Karpas-422 (cell line): ENCODE measurements at regions not wholly inside any gene's neighbourhood (a gene's known extent, or its start where the extent isn't known, plus 50 kb on each side); places are given as distances from the start of the nearest gene placed in this dataset.

Experiments used
- DNase-seq: peaks from one replicate; pipeline ENCODE4 v3.0.0-alpha.2; 2015
- H2AFZ ChIP-seq: fragments of 200-600 bp; sonication (generic); 2 replicates; pipeline ENCODE4 v1.6.1; 2014; ENCODE audit warnings: antibody characterized with exemption, low read length, mixed read lengths
- H3K27ac ChIP-seq: fragments of 200-600 bp; sonication (generic); 2 replicates; pipeline ENCODE4 v1.5.1; 2014; ENCODE audit warnings: mild to moderate bottlenecking, low read length, moderate library complexity
- H3K27me3 ChIP-seq: fragments of 200-600 bp; sonication (generic); 2 replicates; pipeline ENCODE4 v1.6.1; 2014; ENCODE audit warnings: low read length, mixed read lengths
- H3K36me3 ChIP-seq: fragments of 200-600 bp; sonication (generic); 2 replicates; pipeline ENCODE4 v1.6.1; 2014; ENCODE audit warnings: low read length, mixed read lengths; ENCODE audit not compliant: insufficient read depth
- H3K4me1 ChIP-seq: fragments of 200-600 bp; sonication (generic); 2 replicates; pipeline ENCODE4 v1.6.1; 2014; ENCODE audit warnings: mild to moderate bottlenecking, low read length, mixed read lengths
- H3K4me2 ChIP-seq: fragments of 200-600 bp; sonication (generic); 2 replicates; pipeline ENCODE4 v1.6.1; 2014; ENCODE audit warnings: low read length, low read depth, mild to moderate bottlenecking; ENCODE audit not compliant: poor library complexity, severe bottlenecking
- H3K4me3 ChIP-seq: fragments of 200-600 bp; sonication (generic); 2 replicates; pipeline ENCODE4 v1.5.1; 2014; ENCODE audit warnings: mild to moderate bottlenecking, antibody characterized with exemption, low read length, mixed read lengths
- H3K79me2 ChIP-seq: fragments of 200-600 bp; sonication (generic); 2 replicates; pipeline ENCODE4 v1.6.1; 2014; ENCODE audit warnings: mild to moderate bottlenecking, low read length, mixed read lengths
- H3K9ac ChIP-seq: fragments of 200-600 bp; sonication (generic); 2 replicates; pipeline ENCODE4 v1.6.0; 2014; ENCODE audit warnings: low read length
- H3K9me2 ChIP-seq: fragments of 200-600 bp; sonication (generic), shearing (Covaris generic); replicated peaks from 2 replicates; pipeline ENCODE4 v1.6.0; 2014; ENCODE audit warnings: mild to moderate bottlenecking, low read length, moderate library complexity; ENCODE audit not compliant: insufficient read depth
- H3K9me3 ChIP-seq: fragments of 300-700, 200-600 bp; sonication (generic); 2 replicates; pipeline ENCODE4 v1.6.1; 2014; ENCODE audit warnings: low read length, mixed read lengths
- H4K20me1 ChIP-seq: fragments of 200-600 bp; sonication (generic); 2 replicates; pipeline ENCODE4 v1.6.1; 2014; ENCODE audit warnings: mild to moderate bottlenecking, antibody characterized with exemption, low read length, low read depth; ENCODE audit not compliant: insufficient read depth

DNA sequence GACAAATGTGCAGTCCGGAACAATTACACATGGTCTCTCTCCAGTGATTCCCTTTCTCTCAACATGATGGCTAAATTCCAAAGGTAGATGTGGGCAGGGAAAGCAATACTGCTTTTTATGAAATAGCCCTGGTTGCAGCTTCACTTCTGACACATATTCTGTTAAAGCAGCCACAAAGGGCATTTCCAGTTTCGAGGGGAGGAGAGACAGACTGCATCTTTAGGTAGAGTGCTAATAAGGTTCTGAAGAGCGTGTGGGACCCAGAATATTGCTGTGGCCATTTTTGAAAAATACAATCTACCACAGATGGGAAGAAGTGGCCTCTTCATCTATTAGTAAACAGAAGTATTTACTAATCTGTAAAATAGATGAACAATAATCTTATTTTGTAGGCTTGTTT is 139.3 kb upstream of the PEX5L start:
- H3K79me2 ChIP-seq, result no peaks in the 10 kb centered on the region
- H3K4me2 ChIP-seq, result no peak overlapping the region
- no peaks in the 10 kb centered on the region for H3K9me2 ChIP-seq
- H3K36me3 ChIP-seq, result no peaks in the 10 kb centered on the region
- H4K20me1 ChIP-seq, result no peaks in the 10 kb centered on the region
- no peak overlapping the region for H3K4me3 ChIP-seq
- no peak overlapping the region for H2AFZ ChIP-seq
- no peak overlapping the region for H3K9ac ChIP-seq
- H3K4me1 ChIP-seq, result no peaks in the 10 kb centered on the region
- 0 out of 2 replicates have a peak, but pooled peaks cover 2% of the 10 kb centered on the region for H3K27me3 ChIP-seq
- H3K27ac ChIP-seq, result no peak overlapping the region
- H3K9me3 ChIP-seq, result no peaks in the 10 kb centered on the region
- DNase-seq, result no peak

DNA sequence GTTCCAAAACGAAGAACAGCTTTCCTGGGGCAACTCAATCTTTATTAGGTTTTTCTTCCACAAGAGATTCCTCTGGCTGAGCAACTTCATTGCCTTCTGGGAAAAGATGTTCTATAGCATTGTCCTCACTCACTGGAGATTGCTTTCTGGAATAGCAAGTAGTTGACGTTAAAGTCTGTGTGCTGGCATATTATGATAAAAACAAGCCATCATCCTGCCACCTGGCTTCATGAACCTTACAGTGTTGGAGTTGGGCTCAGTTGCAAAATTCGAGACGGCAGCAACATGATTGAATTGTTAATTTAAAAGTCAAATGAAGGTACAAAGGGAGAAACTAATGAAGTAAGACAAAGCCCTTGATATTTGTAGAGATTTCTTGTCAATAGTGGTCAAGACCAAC is 140.5 kb upstream of the PEX5L start:
- Histone ChIP-seq H3K36me3 (no peaks in the 10 kb centered on the region), H3K27ac (no peak overlapping the region)
- DNase-seq, result no peak

DNA sequence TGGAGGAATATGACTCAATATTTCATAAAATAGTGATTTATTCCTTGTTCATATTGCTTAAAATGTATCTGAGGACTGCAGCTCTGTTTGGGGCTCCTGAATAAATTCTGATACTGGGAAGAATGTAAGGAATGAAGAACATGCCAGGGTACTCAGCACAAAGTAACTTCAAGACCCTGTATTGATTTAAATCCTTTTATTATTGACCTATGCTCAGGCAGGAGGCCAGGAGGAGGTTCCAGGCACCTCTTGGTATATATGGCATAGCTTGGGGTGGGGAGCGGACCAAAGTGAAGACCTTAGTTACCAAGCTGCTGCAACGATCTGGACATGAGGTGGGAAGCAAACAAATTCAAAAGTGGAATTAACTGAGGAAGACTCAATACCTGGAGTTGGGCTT is 142.8 kb upstream of the PEX5L start:
- H2AFZ ChIP-seq, result no peak overlapping the region
- H3K9me2 ChIP-seq, result no peaks in the 10 kb centered on the region
- no peak overlapping the region for H3K27ac ChIP-seq
- DNase-seq, result no peak
- no peak overlapping the region for H3K4me2 ChIP-seq
- H4K20me1 ChIP-seq, result no peaks in the 10 kb centered on the region
- no peaks in the 10 kb centered on the region for H3K79me2 ChIP-seq
- 0 out of 2 replicates have a peak, but pooled peaks cover 2% of the 10 kb centered on the region for H3K27me3 ChIP-seq
- no peaks in the 10 kb centered on the region for H3K4me1 ChIP-seq
- H3K36me3 ChIP-seq, result no peaks in the 10 kb centered on the region
- no peaks in the 10 kb centered on the region for H3K9me3 ChIP-seq
- H3K9ac ChIP-seq, result no peak overlapping the region
- H3K4me3 ChIP-seq, result no peak overlapping the region

More for the DNA sequence above, 140.5 kb upstream of the PEX5L start:
- Histone ChIP-seq H3K79me2 (no peaks in the 10 kb centered on the region), H3K9ac (no peak overlapping the region), H4K20me1 (no peaks in the 10 kb centered on the region), H3K4me3 (no peak overlapping the region), H3K4me1 (no peaks in the 10 kb centered on the region), H3K9me2 (no peaks in the 10 kb centered on the region), H3K4me2 (no peak overlapping the region), H3K27me3 (0 out of 2 replicates have a peak, but pooled peaks cover 2% of the 10 kb centered on the region), H2AFZ (no peak overlapping the region), H3K9me3 (no peaks in the 10 kb centered on the region)

DNA sequence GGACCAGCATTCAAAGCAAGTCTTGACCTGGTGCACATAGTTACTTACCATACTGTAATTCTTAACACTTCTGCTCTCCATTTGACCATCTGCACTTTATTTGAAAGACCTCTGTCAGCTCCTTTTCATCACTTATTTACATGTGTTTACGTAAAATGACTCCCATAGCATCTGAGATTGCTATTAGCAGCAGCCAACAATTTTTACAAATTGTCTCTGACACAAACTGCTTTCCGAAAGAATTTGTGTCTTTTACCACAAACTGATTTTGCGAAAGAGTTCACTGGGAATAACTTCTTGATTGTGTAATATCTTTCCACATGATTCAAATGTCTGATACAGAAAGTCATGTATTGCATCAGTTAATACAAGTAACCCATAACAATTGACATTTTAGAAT is 144.1 kb upstream of the PEX5L start:
- no peaks in the 10 kb centered on the region for H4K20me1 ChIP-seq
- H3K36me3 ChIP-seq, result no peaks in the 10 kb centered on the region
- H2AFZ ChIP-seq, result no peak overlapping the region
- DNase-seq, result no peak
- H3K9me3 ChIP-seq, result no peaks in the 10 kb centered on the region
- H3K4me1 ChIP-seq, result no peaks in the 10 kb centered on the region
- H3K4me3 ChIP-seq, result no peak overlapping the region
- H3K27ac ChIP-seq, result no peak overlapping the region
- H3K79me2 ChIP-seq, result no peaks in the 10 kb centered on the region
- H3K9ac ChIP-seq, result no peak overlapping the region
- H3K9me2 ChIP-seq, result no peaks in the 10 kb centered on the region
- no peak overlapping the region for H3K4me2 ChIP-seq
- 0 out of 2 replicates have a peak, but pooled peaks cover 2% of the 10 kb centered on the region for H3K27me3 ChIP-seq

DNA sequence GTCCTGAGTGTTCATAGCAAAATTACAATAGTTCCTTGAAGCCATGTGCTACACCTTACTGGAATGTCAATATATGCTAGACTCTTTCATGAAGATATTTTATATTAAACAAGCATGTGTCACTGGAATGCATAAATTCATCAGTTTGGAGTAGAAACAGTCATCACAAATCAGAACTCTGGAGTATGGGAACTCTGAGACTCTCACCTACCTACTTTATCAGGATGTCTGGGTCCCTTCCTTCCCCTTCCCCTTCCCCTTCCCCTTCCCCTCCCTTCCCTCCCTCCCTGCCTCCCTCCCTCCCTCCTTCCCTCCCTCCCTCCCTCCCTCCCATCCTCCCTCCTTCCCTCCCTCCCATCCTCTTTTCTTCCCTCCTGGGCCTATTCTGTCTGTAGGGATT is 144.7 kb upstream of the PEX5L start:
- H3K27me3 ChIP-seq, result 0 out of 2 replicates have a peak, but pooled peaks cover 2% of the 10 kb centered on the region
- no peak overlapping the region for H3K4me3 ChIP-seq
- no peak overlapping the region for H3K9ac ChIP-seq
- H3K4me2 ChIP-seq, result no peak overlapping the region
- DNase-seq, result no peak
- H2AFZ ChIP-seq, result no peak overlapping the region
- no peaks in the 10 kb centered on the region for H4K20me1 ChIP-seq
- H3K27ac ChIP-seq, result no peak overlapping the region
- no peaks in the 10 kb centered on the region for H3K36me3 ChIP-seq
- H3K79me2 ChIP-seq, result no peaks in the 10 kb centered on the region
- no peaks in the 10 kb centered on the region for H3K9me2 ChIP-seq
- no peaks in the 10 kb centered on the region for H3K9me3 ChIP-seq
- no peaks in the 10 kb centered on the region for H3K4me1 ChIP-seq

DNA sequence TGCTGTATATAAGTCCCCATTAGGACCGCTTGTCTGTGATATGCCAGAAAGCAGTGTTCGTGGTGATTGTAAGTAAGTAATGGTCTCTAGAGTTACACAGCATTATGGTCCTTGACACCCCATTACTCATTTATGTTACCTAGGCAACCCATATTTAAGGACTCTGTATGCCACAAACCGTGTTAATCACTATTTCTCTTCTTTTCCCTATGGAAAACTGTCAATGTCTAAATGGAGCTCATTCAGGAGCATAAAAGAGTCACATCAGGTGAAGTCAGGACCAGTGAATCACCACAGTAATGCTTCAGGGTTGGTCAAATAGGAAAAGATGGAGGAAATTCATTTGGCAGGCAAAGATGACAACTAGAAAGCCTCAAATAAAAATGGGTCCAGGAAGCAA is 146.6 kb upstream of the PEX5L start:
- H3K9me2 ChIP-seq, result no peaks in the 10 kb centered on the region
- H3K9me3 ChIP-seq, result no peaks in the 10 kb centered on the region
- no peaks in the 10 kb centered on the region for H3K4me1 ChIP-seq
- H3K27me3 ChIP-seq, result 0 out of 2 replicates have a peak, but pooled peaks cover 2% of the 10 kb centered on the region
- H3K79me2 ChIP-seq, result no peaks in the 10 kb centered on the region
- no peak overlapping the region for H3K4me3 ChIP-seq
- no peaks in the 10 kb centered on the region for H3K36me3 ChIP-seq
- H3K27ac ChIP-seq, result no peak overlapping the region
- H3K4me2 ChIP-seq, result no peak overlapping the region
- no peaks in the 10 kb centered on the region for H4K20me1 ChIP-seq
- H2AFZ ChIP-seq, result no peak overlapping the region
- DNase-seq, result no peak
- no peak overlapping the region for H3K9ac ChIP-seq

DNA sequence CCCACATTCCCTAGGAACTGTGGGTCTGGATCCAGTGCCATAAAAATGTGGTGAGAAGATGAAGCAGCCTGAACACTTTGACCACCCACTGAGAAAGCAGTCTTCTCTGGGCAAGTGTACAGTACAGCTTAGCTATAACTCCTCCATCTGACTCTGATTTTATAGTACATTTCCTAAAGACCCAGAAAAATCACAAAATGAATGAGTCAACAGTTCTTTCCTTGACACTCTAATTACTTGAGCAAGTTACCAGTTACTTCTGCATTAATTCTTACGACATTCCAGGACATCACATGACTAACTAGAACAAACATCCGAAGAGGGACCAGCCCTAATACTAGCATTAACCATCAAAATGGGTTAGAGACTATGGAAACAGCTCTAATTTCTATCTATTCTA is 148.1 kb upstream of the PEX5L start:
- H3K4me2 ChIP-seq, result no peak overlapping the region
- no peaks in the 10 kb centered on the region for H4K20me1 ChIP-seq

DNA sequence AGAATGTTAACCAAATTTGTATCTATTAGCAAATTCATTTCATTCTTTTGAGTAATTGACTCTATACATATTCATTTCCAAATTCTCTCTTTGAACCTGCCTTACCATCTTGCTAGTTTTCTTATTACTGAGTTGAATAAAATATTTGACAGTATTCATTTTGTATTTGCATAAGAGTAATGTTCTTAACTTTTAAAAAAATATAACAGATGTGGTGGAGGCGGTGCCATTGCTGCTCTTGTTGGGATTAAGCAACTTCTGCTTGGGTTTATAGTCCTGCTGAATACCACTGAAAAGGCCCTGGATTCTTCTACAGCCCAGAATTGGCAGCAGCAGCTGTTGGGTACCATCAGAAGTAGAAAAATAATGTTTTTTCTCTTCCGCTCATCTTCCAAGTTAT is 148.9 kb upstream of the PEX5L start:
- Histone ChIP-seq H3K27me3 (0 out of 2 replicates have a peak, but pooled peaks cover under 1% of the 10 kb centered on the region), H4K20me1 (no peaks in the 10 kb centered on the region), H3K36me3 (no peaks in the 10 kb centered on the region), H3K79me2 (no peaks in the 10 kb centered on the region), H2AFZ (no peak overlapping the region), H3K4me3 (no peak overlapping the region), H3K27ac (no peak overlapping the region), H3K9ac (no peak overlapping the region), H3K4me1 (no peaks in the 10 kb centered on the region), H3K9me3 (no peaks in the 10 kb centered on the region), H3K4me2 (no peak overlapping the region), H3K9me2 (no peaks in the 10 kb centered on the region)
- no peak for DNase-seq

More for the DNA sequence above, 148.1 kb upstream of the PEX5L start:
- no peaks in the 10 kb centered on the region for H3K36me3 ChIP-seq
- H3K9me3 ChIP-seq, result no peaks in the 10 kb centered on the region
- no peaks in the 10 kb centered on the region for H3K79me2 ChIP-seq
- no peak overlapping the region for H3K27ac ChIP-seq
- no peak overlapping the region for H3K4me3 ChIP-seq
- 0 out of 2 replicates have a peak, but pooled peaks cover 2% of the 10 kb centered on the region for H3K27me3 ChIP-seq
- H3K9me2 ChIP-seq, result no peaks in the 10 kb centered on the region
- no peaks in the 10 kb centered on the region for H3K4me1 ChIP-seq
- DNase-seq, result no peak
- H3K9ac ChIP-seq, result no peak overlapping the region
- no peak overlapping the region for H2AFZ ChIP-seq
